ENCODE measurements at regions not wholly inside any gene's neighbourhood (a gene's known extent, or its start where the extent isn't known, plus 50 kb on each side); places are given as distances from the start of the nearest gene placed in this dataset.

DNA sequence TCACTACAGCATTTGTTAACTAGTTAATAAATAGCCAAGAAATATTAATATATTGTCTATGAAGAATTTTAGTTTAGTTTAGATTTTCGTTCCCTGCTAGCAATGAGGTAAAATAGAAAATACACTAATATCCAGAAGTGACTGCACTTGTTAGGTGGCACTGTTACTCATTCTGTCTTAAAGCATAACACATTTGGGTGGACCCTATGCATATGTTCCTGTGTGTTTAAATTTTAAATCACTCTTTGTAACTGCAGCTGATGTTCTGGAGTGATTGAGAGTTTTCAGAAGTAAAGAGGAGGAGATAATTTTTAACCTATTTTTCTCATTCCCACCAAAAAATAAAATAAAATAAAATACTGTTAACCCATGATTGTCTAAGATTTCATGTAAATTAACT, 73.9 kb upstream of the SOX4 start:
- H3K27ac Mint-ChIP-seq (ENCODE audit: unreplicated experiment): no peak overlapping the region
- H3K4me1 Mint-ChIP-seq (ENCODE audit: low read depth, unreplicated experiment): no peaks in the 10 kb centered on the region
- H3K36me3 Mint-ChIP-seq (ENCODE audit: low read depth, unreplicated experiment): peaks cover 2% of the 10 kb centered on the region
- peaks cover 6% of the 10 kb centered on the region for H3K27me3 Mint-ChIP-seq (ENCODE audit: low read depth, unreplicated experiment)
- H3K27ac ChIP-seq (ENCODE audit: low read depth, low read length): no peak overlapping the region
- H3K4me3 ChIP-seq (ENCODE audit: insufficient read depth, low read depth, low read length): no peak overlapping the region
- no peaks in the 10 kb centered on the region for H3K9me3 Mint-ChIP-seq (ENCODE audit: unreplicated experiment)
- no peak overlapping the region for H3K4me3 Mint-ChIP-seq (ENCODE audit: unreplicated experiment)
- no peak overlapping the region for H2AFZ ChIP-seq (ENCODE audit: low read depth, low read length)
- H3K4me2 ChIP-seq (ENCODE audit: low read length): no peak overlapping the region
- no peaks in the 10 kb centered on the region for H3K27me3 ChIP-seq (ENCODE audit: insufficient read depth, low read length)
- no peaks in the 10 kb centered on the region for H3K4me1 ChIP-seq (ENCODE audit: insufficient read depth, low read length)
- H4K20me1 ChIP-seq (ENCODE audit: insufficient read depth, low read length): no peaks in the 10 kb centered on the region
- no peak for DNase-seq (ENCODE audit: low read depth)
- H3K9me3 ChIP-seq (ENCODE audit: insufficient read depth, low read depth, low read length): no peaks in the 10 kb centered on the region
- no peaks in the 10 kb centered on the region for H3K36me3 ChIP-seq (ENCODE audit: insufficient read depth, low read length)
- no peak overlapping the region for H3K9ac ChIP-seq (ENCODE audit: low read length)
- H3K79me2 ChIP-seq (ENCODE audit: insufficient read depth, low read length): no peaks in the 10 kb centered on the region
- no peak for FAIRE-seq
- TF ChIP-seq EZH2 (IDR thresholded peaks at IDR 0.05; ENCODE audit: insufficient read depth, low read length): no peak
- no peak for TF ChIP-seq CTCF (IDR thresholded peaks at IDR 0.05; ENCODE audit: insufficient read depth, low read depth, low read length)

GRCh38 chr6:21521276-21521675, 72.3 kb upstream of the SOX4 start:
- no peaks in the 10 kb centered on the region for H3K79me2 ChIP-seq (ENCODE audit: insufficient read depth, low read length)
- no peak for FAIRE-seq
- H3K4me3 Mint-ChIP-seq (ENCODE audit: unreplicated experiment): no peak overlapping the region

More at GRCh38 chr6:21521276-21521675, 72.3 kb upstream of the SOX4 start:
- Histone ChIP-seq H2AFZ (ENCODE audit: low read depth, low read length) (no peak overlapping the region), H3K27me3 (ENCODE audit: insufficient read depth, low read length) (no peaks in the 10 kb centered on the region), H3K4me1 (ENCODE audit: insufficient read depth, low read length) (no peaks in the 10 kb centered on the region), H3K4me3 (ENCODE audit: insufficient read depth, low read depth, low read length) (no peak overlapping the region), H3K9ac (ENCODE audit: low read length) (no peak overlapping the region), H3K9me3 (ENCODE audit: insufficient read depth, low read depth, low read length) (no peaks in the 10 kb centered on the region), H3K27ac (ENCODE audit: low read depth, low read length) (no peak overlapping the region), H3K36me3 (ENCODE audit: insufficient read depth, low read length) (no peaks in the 10 kb centered on the region), H4K20me1 (ENCODE audit: insufficient read depth, low read length) (no peaks in the 10 kb centered on the region), H3K4me2 (ENCODE audit: low read length) (no peak overlapping the region)
- H3K27ac Mint-ChIP-seq (ENCODE audit: unreplicated experiment): no peak overlapping the region
- peaks cover 10% of the 10 kb centered on the region for H3K27me3 Mint-ChIP-seq (ENCODE audit: low read depth, unreplicated experiment)
- DNase-seq (ENCODE audit: low read depth): no peak
- TF ChIP-seq EZH2 (IDR thresholded peaks at IDR 0.05; ENCODE audit: insufficient read depth, low read length) (no peak), CTCF (IDR thresholded peaks at IDR 0.05; ENCODE audit: insufficient read depth, low read depth, low read length) (no peak)
- H3K9me3 Mint-ChIP-seq (ENCODE audit: unreplicated experiment): no peaks in the 10 kb centered on the region
- H3K36me3 Mint-ChIP-seq (ENCODE audit: low read depth, unreplicated experiment): peaks cover 2% of the 10 kb centered on the region
- no peaks in the 10 kb centered on the region for H3K4me1 Mint-ChIP-seq (ENCODE audit: low read depth, unreplicated experiment)

All from astrocyte (in vitro differentiated cells and primary cell).